ENCODE measurements at regions not wholly inside any gene's neighbourhood (a gene's known extent, or its start where the extent isn't known, plus 50 kb on each side); places are given as distances from the start of the nearest gene placed in this dataset.

GRCh38 chr2:181223234-181223633, 234.0 kb upstream of the ITGA4 start:
- no peak overlapping the region for H3K4me3 ChIP-seq (ENCODE audit: low read length)
- H3K9me3 ChIP-seq (ENCODE audit: control insufficient read depth, insufficient read depth, low read length), result no peaks in the 10 kb centered on the region
- H3K4me3 Mint-ChIP-seq, result peak overlapping the region; percentile 8
- peaks cover 2 to 4% of the 10 kb centered on the region in 2 donors for H3K9me3 Mint-ChIP-seq
- peaks cover 24 to 26% of the 10 kb centered on the region in 2 donors for H3K4me1 Mint-ChIP-seq
- H3K4me1 ChIP-seq (ENCODE audit: control insufficient read depth, insufficient read depth, low read length), result no peaks in the 10 kb centered on the region
- 13% methylated on average over 1 of the region's 2 CpGs for WGBS (ENCODE audit: insufficient coverage)
- TF ChIP-seq CTCF (IDR thresholded peaks at IDR 0.05), result no peak
- ATAC-seq (no peak), DNase-seq (peak in 1 of 2 donors; percentile 24)
- intact Hi-C loops (cut with micrococcal nuclease), result no loop called here
- no peaks in the 10 kb centered on the region for H3K36me3 ChIP-seq (ENCODE audit: control insufficient read depth, insufficient read depth, low read length)
- H3K36me3 Mint-ChIP-seq, result peaks cover 35% of the 10 kb centered on the region
- H3K27ac Mint-ChIP-seq, result peak overlapping the region; percentile 30 to 72
- H3K27me3 Mint-ChIP-seq (ENCODE audit: low read depth in 2 of 2), result no peaks in the 10 kb centered on the region
- no peaks in the 10 kb centered on the region for H3K27me3 ChIP-seq (ENCODE audit: control insufficient read depth, insufficient read depth, low read length)
- H3K27ac ChIP-seq (ENCODE audit: low read length), result peak overlapping the region; percentile 3

GRCh38 chr2:181224866-181225265, 232.3 kb upstream of the ITGA4 start:
- H3K27me3 Mint-ChIP-seq (ENCODE audit: low read depth in 2 of 2), result no peaks in the 10 kb centered on the region
- H3K4me3 Mint-ChIP-seq, result peak overlapping the region; percentile 65
- Histone ChIP-seq H3K4me3 (ENCODE audit: low read length) (no peak overlapping the region), H3K4me1 (ENCODE audit: control insufficient read depth, insufficient read depth, low read length) (no peaks in the 10 kb centered on the region), H3K36me3 (ENCODE audit: control insufficient read depth, insufficient read depth, low read length) (no peaks in the 10 kb centered on the region), H3K27ac (ENCODE audit: low read length) (no peak overlapping the region), H3K9me3 (ENCODE audit: control insufficient read depth, insufficient read depth, low read length) (no peaks in the 10 kb centered on the region), H3K27me3 (ENCODE audit: control insufficient read depth, insufficient read depth, low read length) (no peaks in the 10 kb centered on the region)
- DNase-seq (peak in 1 of 2 donors; percentile 59), ATAC-seq (peak in 1 of 3 donors; percentile 46)
- peak overlapping the region; percentile 63 to 78 for H3K27ac Mint-ChIP-seq
- peaks cover 2 to 4% of the 10 kb centered on the region in 2 donors for H3K9me3 Mint-ChIP-seq
- WGBS (ENCODE audit: insufficient coverage), result no CpG with 5 or more reads among the region's 3 CpGs
- intact Hi-C loops (cut with micrococcal nuclease), result no loop called here
- TF ChIP-seq CTCF (IDR thresholded peaks at IDR 0.05), result no peak
- peaks cover 21 to 24% of the 10 kb centered on the region in 2 donors for H3K4me1 Mint-ChIP-seq
- H3K36me3 Mint-ChIP-seq, result peaks cover 35% of the 10 kb centered on the region

- Histone ChIP-seq H3K4me3 (ENCODE audit: low read length) (no peak overlapping the region), H3K27me3 (ENCODE audit: control insufficient read depth, insufficient read depth, low read length) (no peaks in the 10 kb centered on the region), H3K4me1 (ENCODE audit: control insufficient read depth, insufficient read depth, low read length) (no peaks in the 10 kb centered on the region), H3K36me3 (ENCODE audit: control insufficient read depth, insufficient read depth, low read length) (no peaks in the 10 kb centered on the region), H3K27ac (ENCODE audit: low read length) (no peak overlapping the region), H3K9me3 (ENCODE audit: control insufficient read depth, insufficient read depth, low read length) (no peaks in the 10 kb centered on the region)
- no peak for TF ChIP-seq CTCF (IDR thresholded peaks at IDR 0.05)
- peaks cover 2% of the 10 kb centered on the region in 2 donors for H3K9me3 Mint-ChIP-seq
- H3K27ac Mint-ChIP-seq, result no peak overlapping the region
- ATAC-seq (no peak), DNase-seq (no peak)
- peaks cover 13 to 14% of the 10 kb centered on the region in 2 donors for H3K4me1 Mint-ChIP-seq
- no peak overlapping the region for H3K4me3 Mint-ChIP-seq
- intact Hi-C loops (cut with micrococcal nuclease), result no loop called here
- no peaks in the 10 kb centered on the region for H3K27me3 Mint-ChIP-seq (ENCODE audit: low read depth in 2 of 2)
- WGBS (ENCODE audit: insufficient coverage), result no CpG with 5 or more reads among the region's 1 CpG
- peaks cover 28% of the 10 kb centered on the region for H3K36me3 Mint-ChIP-seq
Measured at GRCh38 chr2:181228661-181229060, 228.5 kb upstream of the ITGA4 start.

- Mint-ChIP-seq H3K27me3 (ENCODE audit: low read depth in 2 of 2) (no peaks in the 10 kb centered on the region), H3K36me3 (peaks cover 20% of the 10 kb centered on the region), H3K9me3 (peaks cover 2% of the 10 kb centered on the region in 2 donors), H3K4me3 (no peak overlapping the region), H3K4me1 (peaks cover 20 to 25% of the 10 kb centered on the region in 2 donors), H3K27ac (no peak overlapping the region)
- no peaks in the 10 kb centered on the region for H3K36me3 ChIP-seq (ENCODE audit: control insufficient read depth, insufficient read depth, low read length)
- intact Hi-C loops (cut with micrococcal nuclease), result no loop called here
- TF ChIP-seq CTCF (IDR thresholded peaks at IDR 0.05), result no peak
- no peaks in the 10 kb centered on the region for H3K4me1 ChIP-seq (ENCODE audit: control insufficient read depth, insufficient read depth, low read length)
- H3K27ac ChIP-seq (ENCODE audit: low read length), result no peak overlapping the region
- H3K4me3 ChIP-seq (ENCODE audit: low read length), result no peak overlapping the region
- no peaks in the 10 kb centered on the region for H3K9me3 ChIP-seq (ENCODE audit: control insufficient read depth, insufficient read depth, low read length)
- 92% methylated on average over 1 of the region's 1 CpG for WGBS (ENCODE audit: insufficient coverage)
- DNase-seq, result no peak
- no peaks in the 10 kb centered on the region for H3K27me3 ChIP-seq (ENCODE audit: control insufficient read depth, insufficient read depth, low read length)
- ATAC-seq, result no peak
Measured at GRCh38 chr2:181231151-181231550, 226.0 kb upstream of the ITGA4 start.

All from natural killer cell (primary cell).